IPS-NIHi11 (cell line): ENCODE measurements at regions not wholly inside any gene's neighbourhood (a gene's known extent, or its start where the extent isn't known, plus 50 kb on each side); places are given as distances from the start of the nearest gene placed in this dataset.
"Not testable (repeated sequence)": the region's sequence is repeated elsewhere in the genome, so short reads cannot be mapped to it uniquely, and the experiment has no call there.

ENCODE experiments used
- DNase-seq: peaks from one replicate; pipeline ENCODE4 v3.0.0; 2012; ENCODE audit warnings: mixed read lengths, low spot score

DNA sequence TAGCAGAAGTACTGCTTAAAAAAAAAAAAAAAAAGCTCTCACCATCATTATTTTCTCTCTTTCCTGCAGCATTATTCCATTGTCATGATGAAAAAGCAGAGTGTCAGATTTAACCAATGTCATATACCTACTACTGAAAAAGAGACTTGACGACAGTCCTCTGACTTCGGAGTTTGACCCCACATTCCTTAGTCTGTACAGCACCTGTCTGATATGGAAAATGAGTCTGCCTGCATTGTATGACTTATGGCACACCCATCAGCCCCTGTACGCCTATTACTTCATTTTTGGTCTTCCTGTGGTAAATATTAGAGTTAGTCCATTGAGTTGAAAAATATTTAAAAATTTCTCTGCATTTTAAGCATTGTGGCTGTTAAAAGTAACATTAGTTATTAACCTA lies 54.5 kb upstream of the NOX4 start:
- DNase-seq: no peak

DNA sequence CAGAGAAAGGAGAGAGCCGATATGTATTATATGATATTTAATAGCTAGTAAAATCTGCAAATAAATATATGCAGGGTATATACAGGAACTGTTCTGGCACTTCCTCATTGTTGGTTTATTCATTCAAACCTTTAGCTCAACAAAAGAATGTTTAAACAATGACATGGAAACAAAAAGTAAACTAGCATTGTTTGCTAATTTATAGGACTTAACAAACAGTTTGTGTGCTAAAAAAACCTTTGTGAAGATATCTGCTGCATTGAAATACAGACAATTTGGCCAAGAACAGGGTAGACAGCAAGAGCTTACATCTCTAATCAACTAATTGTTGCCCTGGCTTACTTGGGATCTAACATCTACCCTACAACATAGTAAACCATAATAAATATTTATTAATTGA lies 64.6 kb upstream of the NOX4 start:
- DNase-seq: not testable (repeated sequence)

DNA sequence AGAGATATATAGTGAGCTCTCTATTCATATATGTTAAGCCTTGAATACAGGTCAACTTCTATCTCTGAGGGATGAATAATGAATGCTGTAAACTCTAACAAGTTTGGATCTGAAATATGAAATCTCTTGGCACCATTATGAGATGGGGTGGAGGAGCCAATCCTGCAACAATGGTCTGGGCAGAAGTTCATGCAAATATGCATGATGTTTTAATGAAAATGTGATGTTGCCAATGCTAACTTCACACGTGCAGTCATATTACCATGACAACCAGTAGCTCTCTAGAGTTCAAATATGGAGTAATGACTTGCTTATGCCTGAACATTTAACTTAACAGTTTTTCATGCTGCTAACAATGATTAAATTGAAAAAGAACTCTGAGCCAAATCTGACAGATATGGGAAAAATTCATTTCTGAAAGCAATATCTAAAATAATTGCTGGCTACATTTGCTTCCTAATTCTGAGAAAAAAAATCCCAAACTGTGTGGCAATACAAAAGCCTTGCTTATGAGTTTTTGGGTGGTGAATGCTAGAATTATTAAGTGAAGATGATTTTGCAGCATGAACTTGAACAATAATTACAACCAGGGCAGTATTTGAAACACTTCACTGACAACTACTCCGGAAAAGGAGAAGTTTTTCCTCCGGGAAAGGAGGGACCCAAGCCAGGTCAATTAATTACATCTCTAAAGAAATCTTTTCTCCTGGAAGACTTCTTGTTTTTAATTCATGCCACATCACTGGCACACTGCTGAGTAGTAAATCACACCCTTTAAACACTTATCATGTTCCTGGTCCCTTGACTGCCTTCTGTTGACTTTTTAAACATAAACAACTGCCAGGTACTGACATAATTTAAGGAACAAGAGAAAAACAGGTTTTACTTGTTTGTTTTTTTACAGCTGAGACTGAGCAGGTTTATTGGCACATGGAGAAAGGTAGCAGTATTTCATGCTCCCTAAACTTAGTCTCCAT lies 65.8 kb upstream of the NOX4 start:
- DNase-seq: not testable (repeated sequence)

DNA sequence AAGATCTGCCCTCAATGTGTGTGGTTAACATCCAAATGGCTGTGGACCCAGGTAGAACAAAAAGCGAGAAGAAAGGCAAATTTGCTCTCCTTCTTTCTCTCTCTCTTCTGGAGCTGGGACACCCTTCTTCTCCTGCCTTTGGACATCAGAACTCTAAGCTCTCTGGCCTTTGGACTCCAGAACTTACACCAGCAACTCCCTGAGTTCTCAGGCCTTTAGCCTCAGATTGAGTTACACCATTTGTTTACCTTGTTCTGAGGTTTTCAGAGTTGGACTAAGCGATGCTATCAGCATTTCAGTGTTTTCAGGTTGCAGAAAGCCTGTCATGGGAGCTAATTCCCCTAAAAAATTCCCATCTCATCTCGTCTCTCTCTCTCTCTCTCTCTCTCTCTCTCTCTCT lies 69.4 kb upstream of the NOX4 start:
- DNase-seq: not testable (repeated sequence)

DNA sequence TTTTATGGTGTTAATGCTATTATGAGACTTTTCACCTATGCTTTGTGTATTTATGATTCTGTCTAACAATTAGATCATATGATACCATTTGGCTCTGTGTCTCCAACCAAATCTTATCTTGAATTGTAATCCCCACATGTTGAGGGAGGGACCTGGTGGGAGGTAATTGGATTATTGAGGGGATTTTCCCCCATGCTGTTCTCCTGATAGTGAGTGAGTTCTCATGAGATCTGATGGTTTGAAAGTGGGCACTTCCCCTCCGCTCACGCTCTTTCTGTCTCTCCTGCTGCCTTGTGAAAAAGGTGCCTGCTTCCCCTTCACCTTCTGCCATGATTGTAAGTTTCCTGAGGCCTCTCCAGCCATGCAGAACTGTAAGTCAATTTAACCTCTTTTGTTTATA lies 71.6 kb upstream of the NOX4 start:
- DNase-seq: not testable (repeated sequence)

DNA sequence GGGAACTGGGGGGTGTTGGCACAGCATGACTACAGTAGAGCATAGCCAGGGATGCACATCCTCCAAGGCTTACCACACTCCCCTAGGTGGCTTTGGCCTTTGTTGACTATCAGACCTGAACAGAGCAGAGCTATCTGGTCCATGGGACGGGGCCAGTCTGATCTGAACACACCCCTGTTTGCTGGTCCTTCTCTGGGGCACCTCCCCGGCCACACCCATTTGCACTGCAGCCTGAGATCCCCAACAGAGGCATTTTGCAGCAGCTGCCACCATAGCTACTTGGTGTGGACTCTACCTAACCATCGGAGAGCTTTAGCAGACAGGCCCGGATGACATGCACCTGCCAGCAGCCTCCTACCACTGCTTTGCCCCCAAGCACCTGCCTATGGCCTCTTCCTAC lies 75.8 kb upstream of the NOX4 start:
- no peak for DNase-seq

DNA sequence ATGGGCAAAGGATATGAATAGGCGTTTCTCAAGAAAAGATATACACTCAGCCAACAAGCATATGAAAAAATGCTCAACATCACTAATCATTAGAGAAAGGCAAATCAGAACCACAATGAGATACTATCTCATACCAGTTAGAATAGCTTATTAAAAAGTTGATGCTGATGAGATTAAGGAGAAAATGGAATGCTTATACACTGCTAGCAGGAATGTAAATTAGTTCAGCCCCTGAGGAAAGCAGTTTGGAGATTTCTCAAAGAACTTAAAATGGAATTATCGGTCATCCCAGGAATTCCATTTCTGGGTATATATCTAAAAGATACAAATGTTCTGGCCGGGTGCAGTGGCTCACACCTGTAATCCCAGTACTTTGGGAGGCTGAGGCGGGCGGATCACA lies 78.2 kb upstream of the NOX4 start:
- DNase-seq: not testable (repeated sequence)

DNA sequence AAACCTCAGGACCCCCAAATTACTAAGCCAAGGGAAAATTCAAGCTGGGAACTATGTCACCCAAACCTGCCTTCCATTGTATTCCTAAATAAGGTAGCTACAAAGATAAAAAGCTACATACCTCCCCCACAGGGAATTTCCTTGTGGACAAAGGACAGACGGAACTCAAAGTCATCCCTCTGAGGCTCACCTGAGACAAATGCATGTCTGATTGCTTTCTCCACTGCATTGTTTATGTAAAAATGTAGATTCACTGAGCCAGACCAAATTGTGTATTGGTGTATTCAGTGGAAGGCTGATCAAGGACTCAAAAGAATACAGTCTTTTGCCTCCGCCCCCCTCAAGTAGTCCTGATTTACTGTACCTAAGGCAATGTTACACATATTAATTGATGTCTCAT lies 80.5 kb upstream of the NOX4 start:
- peak; percentile 7 for DNase-seq

DNA sequence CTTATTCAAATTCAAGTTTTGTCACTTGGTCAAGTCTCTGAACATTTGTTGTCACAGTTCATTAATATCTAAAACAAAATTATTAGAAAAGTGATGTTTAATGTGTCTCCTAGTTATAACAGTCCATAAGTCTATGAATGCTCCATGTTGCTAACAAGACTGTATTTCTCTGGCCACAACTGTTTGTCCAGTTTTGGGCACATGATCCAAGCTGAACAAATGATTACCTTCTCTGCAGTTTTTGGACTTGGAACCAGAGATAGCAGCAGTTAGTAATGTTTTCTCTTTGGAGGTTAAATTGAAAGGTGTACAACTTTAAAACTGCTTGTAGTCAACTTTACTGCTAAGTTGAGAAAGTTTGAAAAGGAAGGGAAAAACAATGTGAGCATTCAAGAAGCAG lies 84.7 kb upstream of the NOX4 start:
- not testable (repeated sequence) for DNase-seq

DNA sequence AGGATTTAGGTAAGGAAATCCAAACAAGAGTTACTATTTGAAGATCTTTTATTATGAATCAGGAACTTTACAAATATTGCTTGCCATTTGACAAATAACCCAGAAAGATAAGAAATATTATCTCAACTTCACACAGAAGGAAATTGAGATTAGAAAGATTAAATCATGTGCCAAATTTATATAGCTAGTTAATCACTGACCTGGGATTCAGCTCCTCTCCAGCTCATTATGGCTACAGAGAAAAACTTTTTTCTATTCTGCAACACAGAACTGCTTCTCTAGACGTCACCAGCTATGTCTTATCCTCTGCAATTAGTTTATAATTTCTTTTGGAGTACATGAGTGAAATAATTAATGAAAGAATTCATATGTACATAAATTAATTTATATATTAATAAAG lies 86.3 kb upstream of the NOX4 start:
- DNase-seq: not testable (repeated sequence)

DNA sequence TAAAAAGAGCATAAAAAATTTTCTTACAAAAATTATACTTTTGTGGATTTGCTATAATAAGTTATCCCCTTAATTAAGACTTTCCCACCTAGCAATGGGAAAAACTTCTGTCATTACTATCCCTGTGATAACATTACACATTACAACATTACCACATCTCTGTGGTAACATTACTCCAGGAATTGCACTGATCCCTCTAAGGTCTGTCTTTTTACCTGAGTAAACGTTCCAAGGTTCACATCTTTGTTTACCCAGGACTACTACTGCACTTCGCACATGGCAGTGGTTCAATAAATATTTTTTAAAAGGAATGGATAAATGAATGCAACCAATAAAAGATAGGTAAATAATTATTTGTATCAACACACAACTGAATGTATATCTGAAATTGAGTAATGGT lies 92.4 kb upstream of the NOX4 start:
- DNase-seq: no peak

DNA sequence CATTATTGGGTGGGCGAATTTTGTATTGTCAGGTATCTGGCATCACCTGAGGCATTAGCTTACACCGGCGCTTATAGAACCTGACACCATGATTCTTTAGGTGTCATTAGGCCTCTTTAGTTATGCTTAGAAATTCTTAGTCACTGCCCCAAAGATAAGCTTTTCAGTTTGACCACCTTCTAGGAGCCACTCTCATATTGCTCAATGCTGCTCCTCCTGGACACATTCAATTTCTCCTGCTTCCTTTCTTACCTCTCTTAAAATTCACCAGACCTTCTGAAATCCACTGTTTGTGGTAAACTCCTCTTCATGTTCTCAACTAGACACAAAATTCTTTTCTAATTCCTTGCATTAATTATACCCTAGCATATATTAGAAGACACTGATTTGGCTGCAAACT lies 93.9 kb upstream of the NOX4 start:
- DNase-seq: not testable (repeated sequence)

DNA sequence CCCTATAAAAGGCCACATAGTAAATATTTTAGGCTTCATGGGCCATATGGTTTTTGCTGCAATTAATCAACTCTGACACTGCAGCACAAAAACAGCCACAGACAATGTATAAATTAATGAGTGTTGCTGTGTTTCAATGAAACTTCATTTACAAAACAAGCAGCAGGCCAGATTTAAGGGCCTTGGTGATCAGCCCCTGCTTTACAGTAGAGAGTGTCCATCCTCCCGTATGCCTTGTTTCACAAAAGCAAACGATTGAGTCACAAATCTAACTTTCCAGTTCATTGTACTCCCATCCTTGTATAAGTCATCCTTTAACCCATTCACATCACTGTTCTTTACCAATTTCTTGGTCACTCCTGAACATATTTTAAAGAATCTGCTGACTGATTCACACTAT lies 94.3 kb upstream of the NOX4 start:
- DNase-seq: not testable (repeated sequence)

DNA sequence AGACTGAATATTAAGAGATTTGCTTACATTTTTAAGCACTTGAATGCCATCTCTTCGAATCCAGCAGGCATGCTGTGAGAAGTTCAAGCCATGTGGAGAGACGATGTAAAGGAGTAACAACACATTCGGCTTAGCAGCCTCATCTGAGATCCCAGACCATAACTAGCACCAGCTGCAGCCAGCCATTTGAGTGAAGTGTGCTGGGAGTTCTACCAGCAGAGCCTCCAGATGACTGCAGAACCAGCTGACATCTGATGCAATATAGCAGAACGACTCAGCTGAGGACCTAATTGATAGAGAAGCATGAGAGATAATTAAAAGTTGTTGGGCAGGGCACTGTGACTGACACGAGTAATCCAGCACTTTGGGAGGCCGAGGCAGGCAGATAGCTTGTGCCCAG lies 98.2 kb upstream of the NOX4 start:
- DNase-seq: not testable (repeated sequence)

DNA sequence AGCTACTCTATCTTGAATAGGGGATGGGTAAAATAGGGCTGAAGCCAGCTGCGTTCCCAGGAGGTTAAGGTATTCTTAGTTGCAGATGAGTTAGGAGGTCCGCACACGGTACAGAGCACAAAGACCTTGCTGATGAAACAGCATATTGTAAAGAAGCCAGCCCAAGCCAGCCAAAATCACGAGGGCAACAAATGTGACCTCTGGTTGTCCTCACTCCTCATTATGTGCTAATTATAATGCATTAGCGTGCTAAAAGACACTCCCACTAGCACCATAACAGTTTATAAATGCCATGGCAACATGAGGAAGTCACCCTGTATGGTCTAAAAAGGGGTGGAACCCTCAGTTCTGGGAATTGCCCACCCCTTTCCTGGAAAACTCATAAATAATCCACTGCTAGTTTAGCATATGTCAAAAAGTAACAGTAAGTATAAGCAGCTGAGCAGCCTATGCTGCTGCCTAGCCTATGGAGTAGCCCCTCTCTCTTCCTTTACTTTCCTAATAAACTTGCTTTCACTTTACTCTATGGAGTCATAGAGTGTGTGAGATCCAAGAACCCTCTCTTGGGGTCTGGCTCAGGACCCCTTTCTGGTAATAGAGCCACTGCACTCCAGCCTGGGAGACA lies 98.9 kb upstream of the NOX4 start:
- not testable (repeated sequence) for DNase-seq

DNA sequence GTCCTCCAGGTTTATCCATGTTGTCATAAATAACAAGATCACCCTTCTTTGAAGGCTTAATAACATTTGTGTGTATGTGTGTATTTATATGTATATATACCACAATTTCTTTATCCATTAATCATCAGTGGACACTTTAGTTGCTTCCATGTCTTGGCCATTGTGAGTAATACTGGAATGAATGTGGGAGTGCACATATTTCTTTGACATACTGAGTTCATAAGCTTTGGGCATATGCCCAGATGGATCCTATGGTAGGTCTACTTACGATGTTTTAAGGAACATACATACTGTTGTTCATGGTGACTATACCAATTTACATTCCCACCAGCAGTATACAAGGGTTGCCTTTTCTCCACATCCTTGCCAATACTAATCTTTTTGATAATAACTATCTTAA lies 108.8 kb upstream of the TRIM77 start:
- DNase-seq: not testable (repeated sequence)

DNA sequence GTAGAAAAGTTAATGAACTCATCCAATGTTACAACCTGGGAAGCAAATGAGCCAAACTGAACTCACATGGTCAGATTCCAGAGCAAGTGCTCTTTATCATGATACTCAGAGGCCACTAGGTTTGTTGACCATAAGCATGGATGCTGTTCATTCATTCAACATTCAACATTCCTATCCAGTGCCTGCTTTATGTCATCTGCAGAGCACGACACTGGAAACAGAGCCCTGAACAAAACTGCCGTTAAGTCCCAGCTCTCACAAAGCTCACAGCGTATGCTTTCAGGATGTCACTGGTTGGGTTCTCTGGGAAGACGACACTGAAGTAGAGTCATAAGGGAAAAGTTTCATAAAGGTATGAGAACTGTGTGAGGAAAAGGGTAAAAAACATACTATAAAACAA lies 105.8 kb upstream of the TRIM77 start:
- no peak for DNase-seq

DNA sequence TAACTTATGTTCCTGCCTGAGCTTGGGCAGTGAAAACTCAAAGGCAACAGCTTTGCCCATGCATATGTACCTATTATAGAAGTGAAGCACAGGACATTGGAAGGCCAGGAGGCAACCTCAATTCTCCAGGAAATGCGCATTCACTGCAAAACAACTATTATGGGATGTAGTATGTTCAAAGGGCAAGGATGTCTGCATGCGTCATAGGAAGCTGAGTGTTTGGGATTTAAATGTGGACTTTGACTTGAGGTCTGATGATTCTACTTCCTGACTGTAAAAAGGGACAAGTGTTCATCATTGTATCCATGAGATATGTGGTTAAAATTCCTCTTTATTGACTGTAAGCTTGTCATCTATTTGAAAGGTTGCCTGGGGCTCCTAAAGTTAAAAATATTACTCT lies 103.3 kb upstream of the TRIM77 start:
- DNase-seq: not testable (repeated sequence)

DNA sequence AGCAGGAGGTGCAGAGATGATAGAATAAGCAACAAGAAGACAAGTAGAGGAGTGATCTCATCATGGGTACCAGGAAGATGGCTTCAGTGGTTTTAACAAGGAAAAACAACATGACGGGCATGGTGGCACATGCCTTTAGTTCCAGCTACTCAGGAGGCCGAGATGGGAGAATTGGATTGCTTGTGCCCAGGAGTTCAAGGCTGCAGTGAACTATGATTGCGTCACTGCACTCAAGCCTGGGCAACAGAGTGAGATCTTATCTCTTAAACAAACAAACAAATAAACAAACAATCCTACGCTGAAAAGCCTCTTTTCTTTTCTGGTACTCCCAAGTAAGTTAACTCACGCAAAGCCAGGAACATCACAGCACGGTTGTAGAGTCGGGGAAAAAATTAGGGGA lies 102.6 kb upstream of the TRIM77 start:
- not testable (repeated sequence) for DNase-seq

DNA sequence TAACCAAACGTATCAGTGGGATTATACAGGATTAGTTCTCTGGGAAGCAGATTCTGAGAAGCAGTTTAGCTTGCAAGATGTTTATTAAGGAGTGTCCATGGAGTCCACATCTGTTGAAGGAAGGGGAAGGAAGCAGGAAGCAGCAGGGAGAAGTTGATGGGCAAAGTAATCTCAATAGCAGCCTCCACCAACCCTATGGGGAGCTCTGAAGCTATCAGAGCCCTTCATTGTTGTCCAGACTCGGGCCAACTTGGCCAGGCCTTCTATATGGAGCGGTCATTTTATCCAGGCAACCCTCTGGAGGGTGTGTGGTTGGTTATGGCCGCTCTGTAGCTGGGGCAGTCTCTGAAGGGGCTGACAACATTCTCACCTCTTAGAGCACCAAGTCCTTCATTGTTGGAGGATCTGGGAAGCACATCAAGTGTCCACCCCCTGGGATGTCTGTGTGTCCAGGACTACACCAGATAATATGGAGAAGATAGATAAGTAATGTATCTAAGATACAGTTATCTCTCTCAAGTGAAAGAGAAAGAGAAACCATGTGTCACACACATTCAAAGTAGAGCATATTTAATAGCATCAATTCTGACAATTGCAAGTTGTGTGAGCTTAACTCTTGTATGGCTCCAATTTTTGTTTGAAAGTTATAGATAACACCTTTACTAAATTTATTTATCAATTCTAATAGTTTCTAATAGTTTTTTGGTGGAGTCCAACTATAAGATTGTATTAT lies 101.7 kb upstream of the TRIM77 start:
- DNase-seq: no peak

DNA sequence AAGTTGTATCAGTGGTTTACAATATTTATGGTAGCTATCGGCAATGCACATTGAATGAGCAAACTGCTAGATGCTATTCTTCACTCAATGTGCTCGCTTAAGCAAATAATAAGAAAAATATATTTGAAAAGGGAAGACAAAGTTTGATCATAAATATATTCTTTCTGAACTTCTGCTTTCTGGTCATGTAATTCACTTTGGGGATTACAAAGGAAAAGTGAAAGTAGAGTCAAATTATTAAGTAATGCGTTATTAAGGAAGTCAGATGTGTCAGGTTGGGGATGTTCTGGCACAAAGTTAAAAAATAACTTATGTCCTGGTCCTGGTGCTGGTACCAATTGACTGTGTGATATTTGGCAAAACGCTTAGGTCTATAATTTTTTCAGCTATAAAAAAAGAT lies 98.0 kb upstream of the TRIM77 start:
- DNase-seq: no peak

DNA sequence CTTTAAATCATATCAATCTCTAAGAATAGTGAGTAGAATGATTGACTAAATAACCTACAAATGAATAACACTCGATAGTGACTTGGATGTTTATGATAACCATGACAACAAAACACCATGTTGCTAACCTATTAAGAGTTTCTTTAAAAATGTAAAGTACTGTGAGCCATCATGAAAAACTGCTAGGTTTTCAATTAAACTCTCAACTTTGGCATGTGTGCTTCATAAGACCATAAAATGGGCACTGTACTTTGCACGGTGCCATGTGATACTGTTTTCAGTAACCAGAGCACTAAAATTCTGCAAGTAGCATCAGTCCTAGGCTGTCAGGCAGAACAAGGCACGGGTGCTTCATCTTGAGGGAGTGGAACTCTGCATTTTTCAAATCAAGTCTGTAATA lies 96.2 kb upstream of the TRIM77 start:
- no peak for DNase-seq

DNA sequence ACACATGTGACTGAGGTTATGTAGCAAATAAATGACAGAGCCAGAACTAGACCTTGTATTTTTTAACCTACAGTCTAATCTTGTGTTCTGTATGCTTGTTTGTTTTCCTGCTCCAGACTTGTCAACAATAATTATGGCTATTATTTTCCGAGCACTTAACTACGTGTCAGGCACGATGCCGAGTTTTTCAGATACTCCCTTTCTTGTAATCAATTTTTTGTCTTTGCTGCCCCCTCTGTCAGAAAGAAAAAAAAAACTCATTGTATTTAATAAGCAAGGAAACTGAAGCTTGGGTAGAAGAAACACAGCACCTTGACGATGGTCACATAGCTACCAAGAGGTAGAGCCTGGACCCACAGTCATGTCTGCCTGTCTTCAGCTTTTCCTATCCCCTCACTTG lies 95.7 kb upstream of the TRIM77 start:
- DNase-seq: not testable (repeated sequence)
